Endothelial cell of umbilical vein (primary cell): ENCODE measurements at regions not wholly inside any gene's neighbourhood (a gene's known extent, or its start where the extent isn't known, plus 50 kb on each side); places are given as distances from the start of the nearest gene placed in this dataset.

Experiments used
- BruUV-seq: library from RNA; stranded (reverse); fragments of 400-500 nt; replicated peaks from 2 replicates; lab custom pipeline; 2021; lab: Mats Ljungman, UMichigan
- CTCF ChIA-PET: fragments of 300-600, 350-600 bp; sonication (Branson Sonifier 250); formaldehyde crosslinking; loops from one replicate; lab custom pipeline; 2021; ENCODE audit warnings: antibody characterized with exemption, inconsistent platforms; lab: Charles Lee
- POLR2A ChIA-PET: fragments of 300-600, 350-600 bp; sonication (Branson Sonifier 250); formaldehyde crosslinking; loops from one replicate; lab custom pipeline; 2021; ENCODE audit warnings: antibody characterized with exemption, inconsistent platforms; lab: Charles Lee
- DNase-seq: peaks from one replicate; pipeline ENCODE4 v3.0.0-alpha.2; 2011; ENCODE audit warnings: low read depth, low spot score
- FAIRE-seq: peaks from 2 replicates; lab custom pipeline; 2011; peaks lifted over from hg19 to GRCh38; lab: Jason Lieb, UNC
- H2AFZ ChIP-seq: 2 replicates; pipeline ENCODE4 v1.6.0; 2012; ENCODE audit warnings: low read depth, low read length, control low read depth, inconsistent platforms
- H3K27ac ChIP-seq: 2 replicates; pipeline ENCODE4 v1.5.1; 2011; ENCODE audit warnings: low read depth, mild to moderate bottlenecking, control low read depth, low read length, moderate library complexity; ENCODE audit not compliant: insufficient read depth
- H3K27me3 ChIP-seq, 2 experiments: 2 replicates each; pipeline versions ENCODE4 v1.6.0 to v1.6.1; 2011; ENCODE audit warnings: low read length in 2 of 2, mixed read lengths in 1 of 2; ENCODE audit not compliant: control insufficient read depth in 2 of 2, insufficient read depth in 2 of 2
- H3K36me3 ChIP-seq, 2 experiments: 2 replicates in 1 of 2; 3 replicates in 1 of 2; pipeline ENCODE4 v1.5.1; 2011; ENCODE audit warnings: low read length in 2 of 2, mild to moderate bottlenecking in 1 of 2, moderate library complexity in 1 of 2; ENCODE audit not compliant: control insufficient read depth in 2 of 2, insufficient read depth in 2 of 2; ENCODE audit errors: extremely low read depth in 1 of 2
- H3K4me1 ChIP-seq: 3 replicates; pipeline ENCODE4 v1.5.1; 2011; ENCODE audit warnings: mild to moderate bottlenecking, low read length; ENCODE audit not compliant: control insufficient read depth, insufficient read depth; ENCODE audit errors: extremely low read depth
- H3K4me2 ChIP-seq: 2 replicates; pipeline ENCODE4 v1.6.1; 2011; ENCODE audit warnings: low read length, control low read depth, mixed read lengths; ENCODE audit not compliant: insufficient read depth
- H3K4me3 ChIP-seq, 3 experiments: fragments of 200-600 bp in 1 of 3; sonication (generic), shearing (Covaris generic) in 1 of 3; replicated peaks in 1 of 3; 2 replicates each; pipeline ENCODE4 v1.5.1; 2011 to 2016; ENCODE audit warnings: control low read depth in 3 of 3, low read length in 3 of 3, mild to moderate bottlenecking in 2 of 3, inconsistent platforms in 1 of 3, low read depth in 1 of 3, moderate library complexity in 1 of 3; ENCODE audit not compliant: insufficient read depth in 1 of 3
- H3K79me2 ChIP-seq: 2 replicates; pipeline ENCODE4 v1.6.0; 2012; ENCODE audit warnings: low read length, inconsistent platforms; ENCODE audit not compliant: control insufficient read depth, insufficient read depth
- H3K9ac ChIP-seq: replicated peaks from 2 replicates; pipeline ENCODE3; 2011; ENCODE audit warnings: low read length, control low read depth; ENCODE audit not compliant: insufficient read depth; ENCODE audit errors: extremely low read depth
- H3K9me1 ChIP-seq: replicated peaks from 3 replicates; pipeline ENCODE4 v1.6.0; 2011; ENCODE audit warnings: mild to moderate bottlenecking, low read length; ENCODE audit not compliant: control insufficient read depth, insufficient read depth; ENCODE audit errors: extremely low read depth
- H3K9me3 ChIP-seq: replicated peaks from 2 replicates; pipeline ENCODE4 v1.5.1; 2012; ENCODE audit warnings: low read length, inconsistent platforms; ENCODE audit not compliant: control insufficient read depth, insufficient read depth
- H4K20me1 ChIP-seq: replicated peaks from 2 replicates; pipeline ENCODE3; 2011; ENCODE audit warnings: mild to moderate bottlenecking, low read length; ENCODE audit not compliant: control insufficient read depth, insufficient read depth; ENCODE audit errors: extremely low read depth
- CTCF ChIP-seq, 2 donors: IDR thresholded peaks; 1 replicate in 1 of 2; 2 replicates in 1 of 2; pipeline ENCODE4 v1.5.1; 2011; ENCODE audit warnings: low read length in 2 of 2, mild to moderate bottlenecking in 2 of 2, moderate library complexity in 2 of 2, control low read depth in 1 of 2, inconsistent platforms in 1 of 2, low read depth in 1 of 2; ENCODE audit not compliant: insufficient read depth in 1 of 2; ENCODE audit errors: extremely low read depth in 1 of 2
- EZH2 ChIP-seq: IDR thresholded peaks from 2 replicates; pipeline ENCODE4 v1.6.1; 2012; ENCODE audit warnings: borderline replicate concordance, low read depth, mild to moderate bottlenecking, moderate library complexity, low read length, inconsistent platforms; ENCODE audit not compliant: severe bottlenecking
- FOS ChIP-seq: IDR thresholded peaks from 2 replicates; pipeline ENCODE4 v1.6.1; 2011; ENCODE audit warnings: mild to moderate bottlenecking, low read length, moderate library complexity, borderline replicate concordance; ENCODE audit not compliant: insufficient read depth
- GATA2 ChIP-seq: IDR thresholded peaks from 2 replicates; pipeline ENCODE4 v1.7.0; 2011; ENCODE audit warnings: low read depth, mild to moderate bottlenecking, moderate library complexity, mixed read lengths, low read length; ENCODE audit not compliant: insufficient read length, insufficient read depth
- JUN ChIP-seq: IDR thresholded peaks from 2 replicates; pipeline ENCODE4 v1.6.1; 2011; ENCODE audit warnings: borderline replicate concordance, low read depth; ENCODE audit not compliant: insufficient read length, insufficient read depth
- MAX ChIP-seq: IDR thresholded peaks from 2 replicates; pipeline ENCODE4 v1.6.1; 2011; ENCODE audit not compliant: insufficient read depth, insufficient read length
- MYC ChIP-seq: IDR thresholded peaks from one replicate; pipeline ENCODE4 v1.6.1; 2011; ENCODE audit warnings: mild to moderate bottlenecking, low read depth, low read length
- POLR2A ChIP-seq: IDR thresholded peaks from 2 replicates; pipeline ENCODE4 v1.6.1; 2012; ENCODE audit warnings: low read depth, mild to moderate bottlenecking, control low read depth, low read length
- POLR2AphosphoS5 ChIP-seq: IDR thresholded peaks from 2 replicates; pipeline ENCODE4 v1.6.1; 2012; ENCODE audit warnings: low read depth, mild to moderate bottlenecking, control low read depth, low read length, moderate library complexity; ENCODE audit not compliant: insufficient read depth
- dilution Hi-C: fragments of 300-500 bp; cut with MboI; formaldehyde crosslinking; loops from one replicate; pipeline ENCODE4 v1.15.0; 2019; ENCODE audit warnings: low sequenced_read_pairs; ENCODE audit not compliant: extremely low pct_ligation_motif_present
- intact Hi-C: fragments of 100-400 bp; cut with micrococcal nuclease; formaldehyde crosslinking; loops from one replicate; pipeline ENCODE4 v1.10.0; 2022

GRCh38 chr16:73199214-73199613 lies 151.3 kb upstream of the ZFHX3 start:
- DNase-seq, result peak; percentile 11
- H3K4me2 ChIP-seq, result no peak overlapping the region
- H3K9me1 ChIP-seq, result no peaks in the 10 kb centered on the region
- no peak overlapping the region for H3K4me3 ChIP-seq
- intact Hi-C loops (loop anchor here (5.0 to 10.0 kb wide), 3 partner anchors 352 to 954 kb away; no protein-coding TSS in a partner anchor), dilution Hi-C loops (no loop called here)
- TF ChIP-seq POLR2AphosphoS5 (no peak), MAX (no peak), CTCF (IDR thresholded peaks at IDR 0.05; ENCODE audit: extremely low read depth in 1 of 2, insufficient read depth in 1 of 2, low read depth in 1 of 2, low read length in 2 of 2) (peak in 1 of 2 donors; percentile 6), GATA2 (no peak), POLR2A (no peak), FOS (no peak), JUN (no peak), MYC (no peak), EZH2 (no peak)
- peaks cover 0 to 9% of the 10 kb centered on the region in 2 experiments for H3K27me3 ChIP-seq
- CTCF ChIA-PET, result no interaction called here
- H3K4me1 ChIP-seq, result peaks cover 3% of the 10 kb centered on the region
- H4K20me1 ChIP-seq, result no peaks in the 10 kb centered on the region
- no peak overlapping the region for H3K27ac ChIP-seq
- POLR2A ChIA-PET, result no interaction called here
- no peaks in the 10 kb centered on the region for H3K9me3 ChIP-seq
- no TSS peak for BruUV-seq
- no peak overlapping the region for H3K9ac ChIP-seq
- no peak for FAIRE-seq
- H3K36me3 ChIP-seq, result no peaks in the 10 kb centered on the region
- no peaks in the 10 kb centered on the region for H3K79me2 ChIP-seq
- H2AFZ ChIP-seq, result no peak overlapping the region
